A549 (cell line): ENCODE measurements at regions not wholly inside any gene's neighbourhood (a gene's known extent, or its start where the extent isn't known, plus 50 kb on each side); places are given as distances from the start of the nearest gene placed in this dataset.

Source experiments
- MAFK ChIP-seq: fragments of 450-650 bp; IDR thresholded peaks from 2 replicates; pipeline ENCODE4 v1.6.1; 2014; ENCODE audit not compliant: partially characterized antibody
- SMC3 ChIP-seq: fragments of >200 bp; sonication (Bioruptor Twin); formaldehyde crosslinking; IDR thresholded peaks from 3 replicates; pipeline ENCODE4 v1.6.1; 2018; ENCODE audit warnings: inconsistent platforms
- USF2 ChIP-seq: fragments of 450-650 bp; IDR thresholded peaks from 2 replicates; pipeline ENCODE4 v1.6.1; 2014; ENCODE audit warnings: antibody characterized with exemption

GRCh38 chr5:112479418-112479817 lies 60.3 kb upstream of the EPB41L4A start:
- no peak for TF ChIP-seq SMC3
- TF ChIP-seq MAFK = no peak
- no peak for TF ChIP-seq USF2
